A673 (cell line): ENCODE measurements at regions not wholly inside any gene's neighbourhood (a gene's known extent, or its start where the extent isn't known, plus 50 kb on each side); places are given as distances from the start of the nearest gene placed in this dataset.

Experiments used
- BruUV-seq: library from RNA; stranded (reverse); fragments of 400-500 nt; replicated peaks from 2 replicates; lab custom pipeline; 2021; lab: Mats Ljungman, UMichigan
- CTCF ChIA-PET: fragments of 300-600 bp; sonication (Branson Sonifier 250); formaldehyde crosslinking; loops from one replicate; lab custom pipeline; 2022; ENCODE audit warnings: antibody characterized with exemption; lab: Charles Lee
- POLR2A ChIA-PET: fragments of 300-600 bp; sonication (Branson Sonifier 250); formaldehyde crosslinking; loops from one replicate; lab custom pipeline; 2022; ENCODE audit warnings: antibody characterized with exemption; ENCODE audit not compliant: low non-redundant PET; lab: Charles Lee
- DNase-seq: peaks from one replicate; pipeline ENCODE4 v3.0.0-alpha.2; 2015; ENCODE audit warnings: low spot score
- H3K27ac ChIP-seq: fragments of 200-600 bp; sonication (generic); 2 replicates; pipeline ENCODE4 v1.5.1; 2016; ENCODE audit warnings: mixed run types, low read depth, mild to moderate bottlenecking, mixed read lengths, antibody characterized with exemption, low read length; ENCODE audit not compliant: poor library complexity, severe bottlenecking
- H3K27me3 ChIP-seq: fragments of 200-600 bp; sonication (generic); replicated peaks from 2 replicates; pipeline ENCODE4 v1.6.1; 2017; ENCODE audit warnings: mixed run types, low read depth, mild to moderate bottlenecking, mixed read lengths, antibody characterized with exemption, low read length; ENCODE audit not compliant: insufficient read depth, poor library complexity
- H3K36me3 ChIP-seq: fragments of 200-600 bp; sonication (generic); 2 replicates; pipeline ENCODE4 v1.6.1; 2016; ENCODE audit warnings: mixed run types, mild to moderate bottlenecking, mixed read lengths, antibody characterized with exemption, low read length; ENCODE audit not compliant: insufficient read depth, poor library complexity, severe bottlenecking
- H3K4me1 ChIP-seq: fragments of 200-600 bp; sonication (generic); 2 replicates; pipeline ENCODE4 v1.6.1; 2017; ENCODE audit warnings: mixed run types, mild to moderate bottlenecking, mixed read lengths, antibody characterized with exemption, low read length; ENCODE audit not compliant: insufficient read depth, poor library complexity, severe bottlenecking
- H3K4me3 ChIP-seq: fragments of 200-600 bp; sonication (generic); 2 replicates; pipeline ENCODE4 v1.5.1; 2016; ENCODE audit warnings: low read depth, mixed run types, mild to moderate bottlenecking, mixed read lengths, low read length; ENCODE audit not compliant: poor library complexity, severe bottlenecking
- H3K9me3 ChIP-seq: fragments of 200-600 bp; sonication (generic); 2 replicates; pipeline ENCODE4 v1.6.1; 2016; ENCODE audit warnings: mixed run types, low read depth, mild to moderate bottlenecking, mixed read lengths, antibody characterized with exemption, low read length; ENCODE audit not compliant: poor library complexity, severe bottlenecking
- EZH2 ChIP-seq: fragments of 200-600 bp; sonication (generic); IDR thresholded peaks from 2 replicates; pipeline ENCODE4 v1.6.1; 2017; ENCODE audit warnings: borderline replicate concordance, low read depth, mild to moderate bottlenecking, mixed read lengths, antibody characterized with exemption, low read length; ENCODE audit not compliant: poor library complexity, severe bottlenecking
- intact Hi-C: fragments of 100-400 bp; cut with micrococcal nuclease; formaldehyde crosslinking; loops from one replicate; pipeline ENCODE4 v1.10.0; 2022; ENCODE audit not compliant: unreplicated experiment
- TF ChIP-seq, protein P1 (sequence below): fragments of 300-800, 200-600 bp; sonication (generic); conservative IDR thresholded peaks from 2 replicates; pipeline ENCODE4 v1.5.1; 2017; ENCODE audit warnings: low read depth, mild to moderate bottlenecking, antibody characterized with exemption, low read length, moderate library complexity, mixed read lengths

DNA sequence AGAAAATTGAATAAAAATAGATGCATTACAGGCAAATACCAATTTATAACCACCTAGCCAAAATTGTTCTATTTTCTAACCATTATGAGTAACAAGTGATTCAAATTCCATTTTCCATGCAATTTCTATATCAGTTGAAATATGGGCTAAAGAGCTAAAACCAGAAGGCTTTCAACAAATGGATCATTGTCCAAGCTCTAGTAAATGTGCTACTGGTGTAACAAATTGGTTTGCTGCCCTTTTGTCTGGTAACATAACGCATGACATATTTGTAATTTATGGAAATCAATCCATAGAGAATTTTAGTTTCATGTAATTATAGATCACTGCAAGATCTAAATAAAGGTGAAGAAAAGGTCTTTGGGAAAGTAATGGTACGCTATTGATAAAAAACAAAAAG, 708.0 kb upstream of the GRAMD2B start:
- POLR2A ChIA-PET: no interaction called here
- no peak for DNase-seq
- intact Hi-C loops: no loop called here
- Histone ChIP-seq H3K4me3 (no peak overlapping the region), H3K36me3 (no peaks in the 10 kb centered on the region), H3K27ac (no peak overlapping the region), H3K9me3 (no peaks in the 10 kb centered on the region), H3K4me1 (no peaks in the 10 kb centered on the region), H3K27me3 (peaks cover 8% of the 10 kb centered on the region)
- TF ChIP-seq, protein P1, sequence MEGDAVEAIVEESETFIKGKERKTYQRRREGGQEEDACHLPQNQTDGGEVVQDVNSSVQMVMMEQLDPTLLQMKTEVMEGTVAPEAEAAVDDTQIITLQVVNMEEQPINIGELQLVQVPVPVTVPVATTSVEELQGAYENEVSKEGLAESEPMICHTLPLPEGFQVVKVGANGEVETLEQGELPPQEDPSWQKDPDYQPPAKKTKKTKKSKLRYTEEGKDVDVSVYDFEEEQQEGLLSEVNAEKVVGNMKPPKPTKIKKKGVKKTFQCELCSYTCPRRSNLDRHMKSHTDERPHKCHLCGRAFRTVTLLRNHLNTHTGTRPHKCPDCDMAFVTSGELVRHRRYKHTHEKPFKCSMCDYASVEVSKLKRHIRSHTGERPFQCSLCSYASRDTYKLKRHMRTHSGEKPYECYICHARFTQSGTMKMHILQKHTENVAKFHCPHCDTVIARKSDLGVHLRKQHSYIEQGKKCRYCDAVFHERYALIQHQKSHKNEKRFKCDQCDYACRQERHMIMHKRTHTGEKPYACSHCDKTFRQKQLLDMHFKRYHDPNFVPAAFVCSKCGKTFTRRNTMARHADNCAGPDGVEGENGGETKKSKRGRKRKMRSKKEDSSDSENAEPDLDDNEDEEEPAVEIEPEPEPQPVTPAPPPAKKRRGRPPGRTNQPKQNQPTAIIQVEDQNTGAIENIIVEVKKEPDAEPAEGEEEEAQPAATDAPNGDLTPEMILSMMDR: no peak
- no peak for TF ChIP-seq EZH2
- CTCF ChIA-PET: no interaction called here
- no TSS peak for BruUV-seq

DNA sequence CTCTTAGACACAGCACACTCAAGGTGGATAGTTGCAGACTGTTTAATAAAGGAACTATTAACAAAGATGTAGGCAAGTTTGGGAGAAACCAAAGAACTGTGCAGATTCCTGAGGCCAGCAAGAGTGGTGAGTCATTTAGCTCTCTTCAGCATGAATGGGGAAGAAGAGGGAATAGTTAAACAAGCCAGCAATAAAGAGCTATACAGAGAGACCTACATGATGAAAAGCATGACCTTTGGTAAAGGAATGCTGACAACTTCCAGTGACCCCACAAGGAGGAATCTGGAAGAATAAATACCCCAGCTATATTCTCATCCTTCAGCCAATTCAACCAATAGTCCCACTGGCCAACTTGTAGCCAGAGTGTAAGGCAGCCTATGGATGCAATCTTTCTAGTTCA, 706.0 kb upstream of the GRAMD2B start:
- CTCF ChIA-PET: no interaction called here

DNA sequence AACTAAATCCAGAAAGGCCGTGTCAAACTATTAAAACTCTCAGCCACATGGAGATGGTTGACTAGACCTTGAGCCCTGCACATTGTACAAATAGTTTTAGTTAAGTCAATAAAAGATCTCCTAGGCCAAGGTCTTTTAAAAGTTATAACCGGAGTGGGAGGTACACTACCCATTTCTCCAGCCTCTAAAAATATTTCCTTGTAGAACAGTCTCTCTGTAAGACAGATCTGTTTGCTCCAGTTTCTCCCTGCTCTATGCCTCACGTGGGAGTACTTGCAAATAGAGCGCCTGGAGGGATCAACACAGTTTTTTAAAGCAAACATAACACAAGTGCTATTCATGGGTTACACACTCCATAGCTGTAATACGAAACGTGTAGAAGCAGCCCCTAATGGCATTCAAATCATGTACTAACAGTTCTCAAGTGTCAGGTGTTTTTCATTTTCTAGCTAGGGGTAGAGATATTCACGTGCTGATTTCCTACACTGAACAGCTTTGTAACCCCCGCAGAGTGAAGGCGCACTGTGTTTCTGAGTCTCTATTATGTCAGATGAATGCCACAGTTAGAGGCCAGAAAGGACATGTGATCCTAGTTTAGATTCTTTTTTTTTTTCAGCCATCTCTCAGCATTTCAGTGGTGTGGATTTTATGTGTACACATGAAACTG, 703.4 kb upstream of the GRAMD2B start:
- POLR2A ChIA-PET: no interaction called here
- Histone ChIP-seq H3K27me3 (no peaks in the 10 kb centered on the region), H3K36me3 (no peaks in the 10 kb centered on the region), H3K27ac (no peak overlapping the region), H3K9me3 (no peaks in the 10 kb centered on the region), H3K4me3 (no peak overlapping the region), H3K4me1 (no peaks in the 10 kb centered on the region)
- intact Hi-C loops: no loop called here
- no TSS peak for BruUV-seq
- CTCF ChIA-PET: no interaction called here
- TF ChIP-seq EZH2: no peak
- TF ChIP-seq, protein P1: no peak
- DNase-seq: no peak

More for the DNA sequence above, 706.0 kb upstream of the GRAMD2B start:
- BruUV-seq: no TSS peak
- TF ChIP-seq, protein P1: no peak
- TF ChIP-seq EZH2: no peak
- H3K27ac ChIP-seq: no peak overlapping the region
- H3K4me1 ChIP-seq: no peaks in the 10 kb centered on the region
- H3K27me3 ChIP-seq: peaks cover 8% of the 10 kb centered on the region
- H3K9me3 ChIP-seq: no peaks in the 10 kb centered on the region
- DNase-seq: no peak
- intact Hi-C loops: no loop called here
- H3K4me3 ChIP-seq: no peak overlapping the region
- POLR2A ChIA-PET: no interaction called here
- no peaks in the 10 kb centered on the region for H3K36me3 ChIP-seq
